ENCODE measurements at regions not wholly inside any gene's neighbourhood (a gene's known extent, or its start where the extent isn't known, plus 50 kb on each side); places are given as distances from the start of the nearest gene placed in this dataset.
"Not testable (repeated sequence)": the region's sequence is repeated elsewhere in the genome, so short reads cannot be mapped to it uniquely, and the experiment has no call there.

GRCh38 chr7:65471587-65471986 is 97.9 kb downstream of the ZNF92 start:
- TF ChIP-seq CTCF (IDR thresholded peaks at IDR 0.05; ENCODE audit: control extremely low read depth, extremely low read depth, low read depth, missing control alignments) = no peak
- ChIA-PET CTCF (no interaction called here), POLR2A (no interaction called here)
- no peak for DNase-seq (ENCODE audit: extremely low spot score)

GRCh38 chr7:65475040-65475726 is 101.5 kb downstream of the ZNF92 start:
- DNase-seq (ENCODE audit: extremely low spot score) = no peak
- ChIA-PET POLR2A (no interaction called here), CTCF (interaction anchor here (1.2 kb wide), 1 partner anchor 167 kb away, joined by 3 read pairs; no protein-coding TSS in a partner anchor)
- no peak for TF ChIP-seq CTCF (IDR thresholded peaks at IDR 0.05; ENCODE audit: control extremely low read depth, extremely low read depth, low read depth, missing control alignments)

GRCh38 chr7:65475734-65476319 is 102.2 kb downstream of the ZNF92 start:
- DNase-seq (ENCODE audit: extremely low spot score) = peak; percentile 46
- POLR2A ChIA-PET = no interaction called here
- no peak for TF ChIP-seq CTCF (IDR thresholded peaks at IDR 0.05; ENCODE audit: control extremely low read depth, extremely low read depth, low read depth, missing control alignments)
- CTCF ChIA-PET = interaction anchor here (1.2 kb wide), 1 partner anchor 167 kb away, joined by 3 read pairs; no protein-coding TSS in a partner anchor

GRCh38 chr7:65477326-65477725 is 103.7 kb downstream of the ZNF92 start:
- ChIA-PET CTCF (no interaction called here), POLR2A (no interaction called here)
- DNase-seq (ENCODE audit: extremely low spot score) = no peak

GRCh38 chr7:65489260-65489767 is 115.7 kb downstream of the ZNF92 start:
- TF ChIP-seq CTCF (IDR thresholded peaks at IDR 0.05; ENCODE audit: control extremely low read depth, extremely low read depth, low read depth, missing control alignments) = no peak
- POLR2A ChIA-PET = no interaction called here
- DNase-seq (ENCODE audit: extremely low spot score) = no peak
- CTCF ChIA-PET = no interaction called here

More at GRCh38 chr7:65477326-65477725, 103.7 kb downstream of the ZNF92 start:
- no peak for TF ChIP-seq CTCF (IDR thresholded peaks at IDR 0.05; ENCODE audit: control extremely low read depth, extremely low read depth, low read depth, missing control alignments)

GRCh38 chr7:65496697-65497096 is 123.0 kb downstream of the ZNF92 start:
- POLR2A ChIA-PET; DNase-seq (ENCODE audit: extremely low spot score); CTCF ChIA-PET: not testable (repeated sequence)

GRCh38 chr7:65503434-65504152 is 129.9 kb downstream of the ZNF92 start:
- no peak for TF ChIP-seq CTCF (IDR thresholded peaks at IDR 0.05; ENCODE audit: control extremely low read depth, extremely low read depth, low read depth, missing control alignments)
- DNase-seq (ENCODE audit: extremely low spot score) = no peak
- ChIA-PET POLR2A (no interaction called here), CTCF (no interaction called here)

- CTCF ChIA-PET; DNase-seq (ENCODE audit: extremely low spot score); POLR2A ChIA-PET: not testable (repeated sequence)
Measured at GRCh38 chr7:65504504-65505319, 131.1 kb downstream of the ZNF92 start.

GRCh38 chr7:65505320-65505633 is 131.6 kb downstream of the ZNF92 start:
- DNase-seq (ENCODE audit: extremely low spot score); POLR2A ChIA-PET; CTCF ChIA-PET: not testable (repeated sequence)
